HG03108 (cell line): ENCODE measurements at regions not wholly inside any gene's neighbourhood (a gene's known extent, or its start where the extent isn't known, plus 50 kb on each side); places are given as distances from the start of the nearest gene placed in this dataset.
"Not testable (repeated sequence)": the region's sequence is repeated elsewhere in the genome, so short reads cannot be mapped to it uniquely, and the experiment has no call there.

Source experiments
- ATAC-seq: cut with Tn5 transposase; IDR thresholded peaks from one replicate; pipeline ENCODE4 v1.9.1; 2021; ENCODE audit warnings: moderate library complexity; ENCODE audit not compliant: unreplicated experiment

GRCh38 chr7:128561116-128561722 is 84.7 kb downstream of the METTL2B start:
- ATAC-seq, result peak; percentile 84

GRCh38 chr7:128562795-128563194 is 86.2 kb downstream of the METTL2B start:
- ATAC-seq, result not testable (repeated sequence)

- ATAC-seq, result not testable (repeated sequence)
These were observed 87.7 kb downstream of the METTL2B start for GRCh38 chr7:128564123-128564700.

- ATAC-seq, result not testable (repeated sequence)
These were observed 88.7 kb downstream of the METTL2B start for GRCh38 chr7:128564932-128565864.

GRCh38 chr7:128575277-128575676 is 96.8 kb upstream of the GARIN1A start:
- ATAC-seq, result not testable (repeated sequence)

GRCh38 chr7:128576953-128577352 is 95.1 kb upstream of the GARIN1A start:
- not testable (repeated sequence) for ATAC-seq

DNA sequence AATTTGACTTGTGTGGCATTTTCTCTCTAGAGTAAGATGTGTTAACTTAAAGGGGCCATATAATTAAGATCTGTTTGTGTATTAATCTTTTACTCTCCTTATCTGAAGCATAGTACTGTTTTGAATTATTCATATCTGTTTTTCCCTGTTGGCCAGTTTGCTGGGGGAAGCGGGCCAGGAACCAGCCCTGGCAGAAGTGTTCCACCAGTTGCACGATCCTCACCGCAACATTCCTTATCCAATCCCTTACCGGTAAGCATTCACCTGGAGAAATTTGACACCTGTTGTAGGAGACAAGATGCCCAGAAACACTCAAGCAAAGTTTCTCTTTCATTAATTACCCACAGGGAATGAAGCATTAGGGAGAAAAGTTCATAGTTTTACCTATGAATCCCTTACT is 92.2 kb upstream of the GARIN1A start:
- ATAC-seq, result not testable (repeated sequence)

- ATAC-seq, result not testable (repeated sequence)
These were observed 91.0 kb upstream of the GARIN1A start for GRCh38 chr7:128581100-128581499.

DNA sequence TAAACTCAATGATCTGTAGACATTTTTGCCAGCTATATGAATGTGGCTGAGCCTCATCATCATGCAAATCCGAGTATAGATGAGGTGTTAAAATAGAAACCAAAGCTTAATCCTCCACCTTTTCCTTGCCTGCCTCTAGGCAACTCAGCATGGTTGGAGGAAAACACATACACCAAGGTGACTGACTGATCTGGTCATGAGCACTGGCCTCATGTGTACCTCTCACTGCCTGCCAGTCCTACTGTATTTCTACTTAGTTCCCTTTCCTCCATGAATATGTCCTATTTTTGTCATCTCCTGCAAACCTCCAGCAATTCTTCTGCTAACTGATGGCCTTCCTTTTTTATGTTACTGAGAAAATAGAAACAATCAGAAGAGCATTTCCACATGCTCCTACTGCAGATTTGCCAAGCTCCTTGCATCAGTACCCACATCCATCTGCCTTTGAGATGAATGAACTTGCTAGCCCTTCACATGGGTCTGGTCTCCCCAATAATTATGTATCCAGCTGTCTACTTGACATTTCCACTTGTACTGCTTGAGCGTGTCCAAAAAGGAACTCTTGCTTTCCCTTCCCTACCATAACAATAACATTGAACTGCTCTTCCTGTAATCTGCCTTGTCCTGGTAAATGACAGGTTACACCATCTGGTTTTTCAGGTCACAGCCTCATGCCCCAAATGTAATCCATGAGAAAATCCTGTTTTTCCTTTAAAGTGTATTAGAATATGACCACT is 90.1 kb upstream of the GARIN1A start:
- not testable (repeated sequence) for ATAC-seq

DNA sequence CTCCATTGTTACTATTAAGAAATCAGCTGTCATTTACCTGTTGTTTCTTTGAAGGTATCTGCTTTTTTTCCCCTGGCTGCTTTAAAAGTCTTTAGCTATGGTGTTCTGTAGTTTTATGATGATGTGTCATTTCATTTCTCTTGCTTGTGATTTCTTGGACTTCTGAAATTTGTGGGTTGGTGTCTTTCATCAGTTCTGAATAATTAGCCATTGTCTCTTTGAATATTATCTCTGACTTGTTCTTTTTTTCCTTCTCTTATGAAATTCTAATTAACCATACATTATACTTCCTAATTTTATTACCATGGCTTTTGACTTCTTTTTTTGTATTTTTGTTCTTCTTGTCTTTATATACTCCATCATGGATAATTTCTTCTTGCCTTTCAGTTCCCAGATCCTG is 85.4 kb upstream of the GARIN1A start:
- ATAC-seq, result not testable (repeated sequence)

GRCh38 chr7:128591705-128592104 is 80.4 kb upstream of the GARIN1A start:
- no peak for ATAC-seq

- not testable (repeated sequence) for ATAC-seq
These were observed 79.9 kb upstream of the GARIN1A start for GRCh38 chr7:128592209-128592608.

GRCh38 chr7:128594061-128594460 is 78.0 kb upstream of the GARIN1A start:
- not testable (repeated sequence) for ATAC-seq

GRCh38 chr7:128596336-128597128 is 75.6 kb upstream of the GARIN1A start:
- ATAC-seq, result not testable (repeated sequence)

DNA sequence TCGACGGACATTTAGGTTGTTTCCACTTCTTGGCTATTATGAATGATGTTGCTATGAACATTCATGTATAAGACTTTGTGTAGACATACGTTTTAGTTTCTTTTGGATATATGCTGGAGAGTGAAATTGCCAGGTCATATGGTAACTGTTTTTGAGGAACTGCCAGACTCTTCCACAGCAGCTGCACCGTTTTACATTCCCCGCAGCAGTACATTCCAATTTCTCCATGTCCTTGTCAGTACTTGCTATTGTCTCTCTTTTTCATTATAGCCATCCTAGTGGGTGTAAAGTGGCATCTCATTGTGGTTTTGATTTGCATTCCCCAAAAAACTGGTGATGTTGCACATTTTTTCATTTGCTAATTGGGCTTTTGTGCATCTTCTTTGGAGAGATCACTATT is 73.1 kb upstream of the GARIN1A start:
- not testable (repeated sequence) for ATAC-seq

DNA sequence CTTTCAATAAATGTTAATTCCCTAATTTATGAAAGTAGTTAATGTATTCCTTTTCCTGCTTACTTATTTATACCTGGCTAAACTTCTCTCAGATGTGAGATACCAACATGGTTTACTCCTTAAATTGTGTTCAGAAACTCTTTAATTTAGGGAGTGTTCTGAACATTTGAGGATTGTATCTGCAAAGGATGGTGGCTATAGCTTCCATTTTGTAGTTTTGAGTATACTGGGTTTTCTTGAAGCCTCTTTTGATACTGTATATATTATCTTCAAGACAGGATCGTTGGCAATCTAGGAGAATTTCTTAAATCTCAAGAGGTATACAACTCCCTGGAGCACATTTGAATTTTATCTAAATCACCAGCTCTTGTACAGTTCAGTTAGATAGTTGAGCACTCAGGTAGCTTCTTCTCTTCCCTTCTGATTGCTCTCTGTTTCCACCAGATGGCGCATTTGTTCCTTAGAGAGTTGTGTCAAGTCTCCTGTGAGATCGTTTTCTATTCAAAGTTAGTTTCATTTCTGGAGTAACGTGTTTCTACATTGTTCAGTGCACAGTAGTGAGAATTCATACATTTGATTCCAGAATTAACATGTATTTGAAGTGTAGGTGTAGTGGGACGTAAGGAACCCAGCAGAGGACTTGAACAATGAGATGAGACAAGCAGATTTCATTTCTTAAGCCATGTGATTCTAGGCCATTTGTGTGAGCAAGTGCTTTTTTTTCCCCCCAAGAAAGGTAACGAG is 63.2 kb upstream of the GARIN1A start:
- ATAC-seq, result peak; percentile 73

DNA sequence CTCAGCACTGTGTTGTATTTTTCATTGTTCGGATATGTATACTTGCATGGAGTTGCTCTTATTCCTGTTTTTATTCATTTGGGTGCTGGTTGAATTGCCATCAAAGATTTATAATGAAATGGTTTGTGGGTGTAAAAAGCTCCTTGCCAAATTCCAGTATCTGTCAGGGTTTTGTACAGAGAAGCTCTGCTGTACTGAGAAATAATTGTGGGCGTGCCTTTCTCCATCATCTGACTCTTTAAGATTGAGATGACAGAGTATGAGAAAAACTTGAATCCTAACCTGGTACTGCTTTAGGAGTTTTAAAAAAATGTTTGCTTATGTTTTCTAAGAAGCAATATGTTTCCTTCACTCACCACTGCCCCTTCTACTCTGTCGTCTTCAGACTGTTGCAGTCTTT is 58.7 kb upstream of the GARIN1A start:
- not testable (repeated sequence) for ATAC-seq

DNA sequence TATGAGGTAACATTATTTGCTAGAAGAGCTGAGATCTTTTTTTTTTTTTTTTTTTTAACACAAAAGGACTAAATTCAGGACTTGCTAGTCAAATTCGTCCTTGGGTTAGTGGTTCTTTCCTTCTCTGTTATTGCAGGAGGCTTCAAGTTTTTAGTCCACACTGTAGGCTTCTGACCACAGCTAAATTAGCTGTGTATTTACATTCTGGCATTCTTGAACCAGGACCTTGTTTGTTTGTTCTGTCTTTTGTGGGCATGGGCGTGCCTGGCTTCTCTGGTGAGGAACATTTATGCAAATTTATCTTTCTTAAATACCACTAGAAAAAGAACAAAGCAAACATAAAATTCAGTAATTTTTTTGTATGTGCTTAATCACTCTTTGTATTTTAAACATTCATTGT is 57.3 kb upstream of the GARIN1A start:
- not testable (repeated sequence) for ATAC-seq

DNA sequence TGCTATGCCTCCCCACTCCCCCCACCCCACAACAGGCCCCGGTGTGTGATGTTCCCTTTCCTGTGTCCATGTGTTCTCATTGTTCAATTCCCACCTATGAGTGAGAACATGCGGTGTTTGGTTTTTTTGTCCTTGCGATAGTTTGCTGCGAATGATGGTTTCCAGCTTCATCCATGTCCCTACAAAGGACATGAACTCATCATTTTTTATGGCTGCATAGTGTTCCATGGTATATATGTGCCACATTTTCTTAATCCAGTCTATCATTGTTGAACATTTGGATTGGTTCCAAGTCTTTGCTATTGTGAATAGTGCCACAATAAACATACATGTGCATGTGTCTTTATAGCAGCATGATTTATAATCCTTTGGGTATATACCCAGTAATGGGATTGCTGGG is 55.3 kb upstream of the GARIN1A start:
- not testable (repeated sequence) for ATAC-seq
